H9 (cell line): ENCODE measurements at regions not wholly inside any gene's neighbourhood (a gene's known extent, or its start where the extent isn't known, plus 50 kb on each side); places are given as distances from the start of the nearest gene placed in this dataset.

Experiments
- DNase-seq: peaks from one replicate; pipeline ENCODE4 v3.0.0-alpha.2; 2017
- H2AFZ ChIP-seq: one replicate; pipeline ENCODE4 v1.6.1; 2013; ENCODE audit warnings: mild to moderate bottlenecking, low read length, control low read depth, moderate library complexity
- H2AK5ac ChIP-seq: 2 replicates; pipeline ENCODE4 v1.6.1; 2013; ENCODE audit warnings: low read length, control low read depth, mixed read lengths; ENCODE audit not compliant: insufficient read length
- H2BK120ac ChIP-seq: one replicate; pipeline ENCODE4 v1.6.1; 2013; ENCODE audit warnings: low read depth, mild to moderate bottlenecking, low read length, control low read depth, inconsistent platforms; ENCODE audit not compliant: poor library complexity, severe bottlenecking
- H2BK12ac ChIP-seq: 2 replicates; pipeline ENCODE4 v1.6.1; 2013; ENCODE audit warnings: low read length, control low read depth, mixed read lengths, low read depth; ENCODE audit not compliant: insufficient read length
- H2BK15ac ChIP-seq: 2 replicates; pipeline ENCODE4 v1.6.1; 2013; ENCODE audit warnings: low read depth, low read length, control low read depth
- H2BK20ac ChIP-seq: one replicate; pipeline ENCODE4 v1.6.1; 2013; ENCODE audit warnings: low read depth, mild to moderate bottlenecking, low read length, control low read depth, inconsistent platforms; ENCODE audit not compliant: poor library complexity, severe bottlenecking
- H2BK5ac ChIP-seq: 2 replicates; pipeline ENCODE4 v1.6.1; 2013; ENCODE audit warnings: low read length, control low read depth, mixed read lengths; ENCODE audit not compliant: insufficient read length
- H3K14ac ChIP-seq: 2 replicates; pipeline ENCODE4 v1.6.1; 2013; ENCODE audit warnings: low read length, control low read depth; ENCODE audit not compliant: insufficient read depth
- H3K18ac ChIP-seq: 2 replicates; pipeline ENCODE4 v1.6.1; 2013; ENCODE audit warnings: low read depth, mild to moderate bottlenecking, mixed read lengths, low read length, control low read depth; ENCODE audit not compliant: insufficient read length
- H3K23ac ChIP-seq: 2 replicates; pipeline ENCODE4 v1.6.1; 2013; ENCODE audit warnings: low read length, control low read depth, mixed read lengths, low read depth; ENCODE audit not compliant: insufficient read length
- H3K23me2 ChIP-seq: 2 replicates; pipeline ENCODE4 v1.6.1; 2013; ENCODE audit warnings: low read depth, mild to moderate bottlenecking, mixed read lengths, low read length, control low read depth; ENCODE audit not compliant: insufficient read length, poor library complexity, severe bottlenecking
- H3K27ac ChIP-seq: 2 replicates; pipeline ENCODE4 v1.5.1; 2013; ENCODE audit warnings: low read length, control low read depth, mixed read lengths, low read depth; ENCODE audit not compliant: insufficient read length
- H3K27me3 ChIP-seq: 2 replicates; pipeline ENCODE4 v1.6.1; 2013; ENCODE audit warnings: low read length, control low read depth, inconsistent platforms; ENCODE audit not compliant: insufficient read depth
- H3K4ac ChIP-seq: 2 replicates; pipeline ENCODE4 v1.6.1; 2013; ENCODE audit warnings: low read depth, mild to moderate bottlenecking, control low read depth, inconsistent platforms, low read length, moderate library complexity
- H3K4me1 ChIP-seq: 2 replicates; pipeline ENCODE4 v1.6.1; 2013; ENCODE audit warnings: low read length, control low read depth, inconsistent platforms; ENCODE audit not compliant: insufficient read depth
- H3K4me2 ChIP-seq: 2 replicates; pipeline ENCODE4 v1.6.1; 2013; ENCODE audit warnings: low read length, control low read depth, mixed read lengths; ENCODE audit not compliant: insufficient read length, insufficient read depth
- H3K56ac ChIP-seq: 2 replicates; pipeline ENCODE4 v1.6.1; 2013; ENCODE audit warnings: low read depth, mild to moderate bottlenecking, mixed read lengths, low read length, control low read depth; ENCODE audit not compliant: insufficient read length
- H3K79me1 ChIP-seq: 2 replicates; pipeline ENCODE4 v1.6.1; 2013; ENCODE audit warnings: low read depth, mild to moderate bottlenecking, moderate library complexity, low read length, control low read depth, inconsistent platforms; ENCODE audit not compliant: insufficient read depth, poor library complexity, severe bottlenecking
- H3K79me2 ChIP-seq: 2 replicates; pipeline ENCODE4 v1.6.1; 2013; ENCODE audit warnings: low read length, control low read depth, inconsistent platforms; ENCODE audit not compliant: insufficient read depth
- H3K9ac ChIP-seq: 2 replicates; pipeline ENCODE4 v1.6.1; 2013; ENCODE audit warnings: low read length, control low read depth, mixed read lengths; ENCODE audit not compliant: insufficient read length; ENCODE audit errors: extremely low read depth
- H3K9me3 ChIP-seq: one replicate; pipeline ENCODE4 v1.6.1; 2013; ENCODE audit warnings: low read depth, low read length, inconsistent platforms; ENCODE audit not compliant: control insufficient read depth
- H3T11ph ChIP-seq: one replicate; pipeline ENCODE4 v1.6.1; 2013; ENCODE audit warnings: mild to moderate bottlenecking, low read length, control low read depth, inconsistent platforms
- H4K20me1 ChIP-seq: one replicate; pipeline ENCODE4 v1.6.1; 2013; ENCODE audit not compliant: control insufficient read depth, insufficient read length, insufficient read depth
- H4K5ac ChIP-seq: 2 replicates; pipeline ENCODE4 v1.6.1; 2013; ENCODE audit warnings: low read depth, mild to moderate bottlenecking, mixed read lengths, low read length, control low read depth; ENCODE audit not compliant: insufficient read length
- H4K8ac ChIP-seq: replicated peaks from 2 replicates; pipeline ENCODE4 v1.6.1; 2013; ENCODE audit warnings: low read length, control low read depth, mixed read lengths, low read depth; ENCODE audit not compliant: insufficient read length
- H4K91ac ChIP-seq: 2 replicates; pipeline ENCODE4 v1.6.1; 2013; ENCODE audit warnings: low read depth, mild to moderate bottlenecking, moderate library complexity, mixed read lengths, low read length, control low read depth; ENCODE audit not compliant: insufficient read length
- H3K27ac Mint-ChIP-seq, 3 experiments: 2 replicates in 2 of 3; 3 replicates in 1 of 3; pipeline ENCODE4 v1.8.0; 2020 to 2021; ENCODE audit warnings: mixed read lengths in 3 of 3, mild to moderate bottlenecking in 1 of 3, moderate library complexity in 1 of 3
- H3K27me3 Mint-ChIP-seq: 2 replicates; pipeline ENCODE4 v1.8.0; 2021; ENCODE audit warnings: low read depth, mild to moderate bottlenecking, moderate library complexity, mixed read lengths
- H3K36me3 Mint-ChIP-seq, 3 experiments: 2 replicates in 2 of 3; 3 replicates in 1 of 3; pipeline ENCODE4 v1.8.0; 2020 to 2021; ENCODE audit warnings: low read depth in 3 of 3, mixed read lengths in 3 of 3; ENCODE audit not compliant: insufficient read depth in 1 of 3
- H3K4me1 Mint-ChIP-seq, 2 experiments: 2 replicates each; pipeline ENCODE4 v1.8.0; 2020; ENCODE audit warnings: mixed read lengths in 2 of 2
- H3K4me3 Mint-ChIP-seq, 2 experiments: 2 replicates in 1 of 2; 3 replicates in 1 of 2; pipeline ENCODE4 v1.8.0; 2020 to 2021; ENCODE audit warnings: mild to moderate bottlenecking in 2 of 2, mixed read lengths in 2 of 2, moderate library complexity in 1 of 2
- H3K9me3 Mint-ChIP-seq, 2 experiments: 2 replicates in 1 of 2; 3 replicates in 1 of 2; pipeline ENCODE4 v1.8.0; 2020; ENCODE audit warnings: mild to moderate bottlenecking in 2 of 2, mixed read lengths in 2 of 2, moderate library complexity in 1 of 2
- WGBS: extraction: QIAGEN DNeasy Blood & Tissue Kit; methylation state at CpG from one replicate; pipeline ENCODE4 v1.1.7; 2013; ENCODE audit warnings: missing lambda C conversion rate, low lambda C conversion rate, mixed read lengths; ENCODE audit not compliant: insufficient read length; ENCODE audit errors: extremely low coverage; 5-methylcytosine and 5-hydroxymethylcytosine counted together
- TF ChIP-seq, protein P1 (sequence below): fragments of 200-600 bp; sonication (generic); conservative IDR thresholded peaks from 3 replicates; pipeline ENCODE4 v1.8.0; 2021; ENCODE audit warnings: antibody characterized with exemption, mild to moderate bottlenecking

DNA sequence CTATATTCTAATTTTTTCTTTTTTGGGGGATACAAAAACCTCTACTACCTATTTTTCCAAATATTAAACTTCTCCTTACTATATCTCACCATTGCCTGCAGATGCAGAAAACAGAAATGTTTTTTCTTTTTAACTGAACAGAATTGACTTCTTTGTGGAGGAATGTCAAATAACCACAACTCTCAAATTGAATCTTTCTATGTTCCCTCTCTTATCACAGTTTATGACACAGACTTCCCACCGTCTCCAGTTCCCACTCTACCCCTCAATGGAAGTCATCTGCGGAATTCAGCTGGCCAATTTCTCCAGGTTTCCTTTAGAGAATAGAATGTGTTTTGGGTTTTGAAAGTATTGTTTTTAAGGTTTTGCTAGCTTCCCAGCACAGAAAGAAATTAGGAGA, 77.0 kb downstream of the NR2F2 start:
- Histone ChIP-seq H2AK5ac (no peak overlapping the region), H3K18ac (no peak overlapping the region), H3K23me2 (peaks cover 3% of the 10 kb centered on the region), H3K4me1 (no peaks in the 10 kb centered on the region), H3K4me2 (no peak overlapping the region), H3K9me3 (no peaks in the 10 kb centered on the region), H3K79me2 (no peaks in the 10 kb centered on the region), H2BK20ac (no peak overlapping the region), H3K79me1 (no peaks in the 10 kb centered on the region), H3K56ac (no peak overlapping the region), H3K9ac (no peak overlapping the region), H4K91ac (no peak overlapping the region), H2BK12ac (no peak overlapping the region), H3K27me3 (peaks cover 76% of the 10 kb centered on the region), H3T11ph (no peak overlapping the region), H4K8ac (no peak overlapping the region), H4K20me1 (no peaks in the 10 kb centered on the region), H3K14ac (no peak overlapping the region), H3K4ac (no peak overlapping the region), H2BK5ac (no peak overlapping the region), H2BK15ac (no peak overlapping the region), H4K5ac (no peak overlapping the region), H3K23ac (no peak overlapping the region), H2AFZ (no peak overlapping the region), H3K27ac (no peak overlapping the region), H2BK120ac (no peak overlapping the region)
- no peak for DNase-seq
- Mint-ChIP-seq H3K27me3 (peaks cover 100% of the 10 kb centered on the region), H3K27ac (no peak overlapping the region), H3K4me1 (peaks cover 6 to 20% of the 10 kb centered on the region in 2 experiments), H3K9me3 (peaks cover 3 to 6% of the 10 kb centered on the region in 2 experiments; a peak in 4 of 5 replicates), H3K36me3 (no peaks in the 10 kb centered on the region; a peak in 1 of 7 replicates), H3K4me3 (no peak overlapping the region; a peak in 1 of 5 replicates)
- no CpG with 5 or more reads among the region's 2 CpGs for WGBS
- TF ChIP-seq, protein P1, sequence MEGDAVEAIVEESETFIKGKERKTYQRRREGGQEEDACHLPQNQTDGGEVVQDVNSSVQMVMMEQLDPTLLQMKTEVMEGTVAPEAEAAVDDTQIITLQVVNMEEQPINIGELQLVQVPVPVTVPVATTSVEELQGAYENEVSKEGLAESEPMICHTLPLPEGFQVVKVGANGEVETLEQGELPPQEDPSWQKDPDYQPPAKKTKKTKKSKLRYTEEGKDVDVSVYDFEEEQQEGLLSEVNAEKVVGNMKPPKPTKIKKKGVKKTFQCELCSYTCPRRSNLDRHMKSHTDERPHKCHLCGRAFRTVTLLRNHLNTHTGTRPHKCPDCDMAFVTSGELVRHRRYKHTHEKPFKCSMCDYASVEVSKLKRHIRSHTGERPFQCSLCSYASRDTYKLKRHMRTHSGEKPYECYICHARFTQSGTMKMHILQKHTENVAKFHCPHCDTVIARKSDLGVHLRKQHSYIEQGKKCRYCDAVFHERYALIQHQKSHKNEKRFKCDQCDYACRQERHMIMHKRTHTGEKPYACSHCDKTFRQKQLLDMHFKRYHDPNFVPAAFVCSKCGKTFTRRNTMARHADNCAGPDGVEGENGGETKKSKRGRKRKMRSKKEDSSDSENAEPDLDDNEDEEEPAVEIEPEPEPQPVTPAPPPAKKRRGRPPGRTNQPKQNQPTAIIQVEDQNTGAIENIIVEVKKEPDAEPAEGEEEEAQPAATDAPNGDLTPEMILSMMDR, result no peak
